ENCODE measurements at regions not wholly inside any gene's neighbourhood (a gene's known extent, or its start where the extent isn't known, plus 50 kb on each side); places are given as distances from the start of the nearest gene placed in this dataset.
"Not testable (repeated sequence)": the region's sequence is repeated elsewhere in the genome, so short reads cannot be mapped to it uniquely, and the experiment has no call there.

GRCh38 chr16:52742608-52743170, 195.7 kb upstream of the TOX3 start:
- intact Hi-C loops (cut with DNase I) = no loop called here
- ATAC-seq (no peak), DNase-seq (no peak)

GRCh38 chr16:52742052-52742451, 195.1 kb upstream of the TOX3 start:
- no peak for DNase-seq
- ATAC-seq = no peak
- intact Hi-C loops (cut with DNase I) = no loop called here

DNA sequence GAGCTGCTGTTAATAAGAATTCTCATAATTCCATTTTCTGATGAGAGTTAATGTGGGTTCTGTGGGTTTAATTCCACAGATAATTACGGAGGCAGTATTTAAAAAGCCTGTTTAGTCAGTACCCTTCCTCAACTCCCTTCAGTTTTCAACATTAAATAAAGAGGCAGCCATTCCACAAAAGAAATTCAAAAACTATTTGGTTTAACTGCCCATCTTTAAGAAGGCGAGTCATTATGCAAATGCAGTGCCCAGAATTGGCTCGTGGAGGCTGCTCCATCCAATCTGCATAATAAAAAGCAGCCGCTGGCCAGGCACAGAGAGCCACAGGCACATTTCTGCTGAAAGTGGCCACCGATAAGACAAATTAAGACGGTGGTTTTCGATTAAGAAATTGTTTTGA, 194.4 kb upstream of the TOX3 start:
- DNase-seq = no peak
- intact Hi-C loops (cut with DNase I) = no loop called here
- no peak for ATAC-seq

DNA sequence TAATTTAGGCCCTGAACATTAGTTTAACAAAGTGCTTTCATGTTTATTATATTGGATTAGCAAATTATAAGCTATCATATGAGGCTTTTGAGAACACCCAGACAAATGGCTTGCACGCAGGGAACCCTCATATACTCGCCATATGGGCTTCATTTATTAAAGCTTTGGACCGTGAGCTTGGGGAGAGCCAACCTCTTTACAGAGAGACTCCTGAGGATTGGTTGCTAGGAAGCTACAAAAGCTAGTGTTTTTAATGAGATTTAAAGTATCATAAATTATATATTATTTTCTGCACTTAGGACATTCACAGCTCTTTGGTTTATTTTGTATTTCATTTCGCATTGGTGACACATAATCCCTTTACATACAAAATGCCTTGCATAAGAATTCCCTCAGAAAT, 193.8 kb upstream of the TOX3 start:
- intact Hi-C loops (cut with DNase I) = no loop called here
- DNase-seq (no peak), ATAC-seq (no peak)

DNA sequence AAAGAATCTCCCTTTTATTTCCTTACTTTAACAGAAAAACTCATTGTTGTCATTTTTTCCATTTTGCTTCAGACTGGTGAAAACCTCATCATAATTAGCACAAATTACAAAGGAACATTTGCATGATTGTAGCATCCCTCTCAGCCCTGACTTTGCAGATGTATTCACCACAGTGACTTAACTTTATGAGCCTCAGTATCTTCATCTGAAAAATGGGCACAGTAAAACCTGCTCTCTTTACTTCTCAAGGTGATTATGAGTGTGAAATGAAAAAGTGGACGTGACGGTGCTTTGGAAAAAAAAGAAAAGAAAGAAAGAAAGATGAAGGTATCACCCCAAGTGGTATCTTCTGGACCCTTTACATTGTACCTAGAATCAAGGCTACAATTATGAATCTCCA, 193.4 kb upstream of the TOX3 start:
- ATAC-seq (no peak), DNase-seq (no peak)
- intact Hi-C loops (cut with DNase I) = no loop called here

- DNase-seq; intact Hi-C loops (cut with DNase I); ATAC-seq: not testable (repeated sequence)
Observed at GRCh38 chr16:52738992-52739391, 192.0 kb upstream of the TOX3 start.

GRCh38 chr16:52731219-52731875, 184.4 kb upstream of the TOX3 start:
- DNase-seq (no peak), ATAC-seq (no peak)
- intact Hi-C loops (cut with DNase I) = no loop called here

GRCh38 chr16:52729731-52730130, 182.8 kb upstream of the TOX3 start:
- DNase-seq (no peak), ATAC-seq (no peak)
- intact Hi-C loops (cut with DNase I) = no loop called here

DNA sequence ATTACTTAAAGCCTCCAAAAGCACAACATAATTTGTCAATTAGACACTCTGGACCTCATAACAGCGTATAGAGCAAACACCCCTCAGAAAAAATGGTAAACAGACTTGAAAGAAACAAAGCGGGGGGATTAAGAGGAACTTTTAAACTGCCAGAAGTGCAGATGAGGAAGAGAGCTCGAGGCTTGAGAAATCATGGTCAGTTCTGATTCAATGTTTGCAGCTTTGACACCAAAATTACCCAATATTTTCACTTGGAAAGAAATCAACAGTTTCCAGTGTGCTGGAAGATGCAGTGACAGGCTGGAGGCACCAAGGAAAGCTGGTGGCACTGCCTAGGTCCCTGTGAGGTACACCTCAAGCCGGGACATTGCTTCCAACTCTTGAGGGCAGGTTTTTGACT, 180.9 kb upstream of the TOX3 start:
- ATAC-seq = no peak
- intact Hi-C loops (cut with DNase I) = no loop called here
- DNase-seq = no peak

GRCh38 chr16:52727441-52727840, 180.5 kb upstream of the TOX3 start:
- intact Hi-C loops (cut with DNase I) = no loop called here
- ATAC-seq = no peak

DNA sequence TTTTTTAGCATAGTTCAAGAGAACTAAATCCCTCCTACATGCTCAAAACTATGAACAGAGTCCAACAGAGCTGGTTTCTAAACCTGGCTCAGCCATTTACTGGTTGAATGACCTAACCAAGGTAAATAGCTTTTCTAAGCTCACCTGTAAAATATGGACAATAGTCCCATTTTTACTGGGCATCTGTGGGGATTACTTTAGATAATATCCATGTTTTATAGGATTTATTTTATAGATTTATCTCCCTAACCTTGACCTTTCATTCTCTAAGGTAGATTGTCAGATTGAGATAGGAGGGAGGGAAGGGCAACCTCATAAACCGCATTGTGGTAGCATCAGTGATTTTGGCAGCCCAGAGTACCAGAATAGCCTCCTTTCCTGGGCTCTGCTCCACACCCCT, 178.5 kb upstream of the TOX3 start:
- intact Hi-C loops (cut with DNase I) = no loop called here
- ATAC-seq (no peak), DNase-seq (no peak)

More at GRCh38 chr16:52727441-52727840, 180.5 kb upstream of the TOX3 start:
- DNase-seq = no peak

- no peak for DNase-seq
- intact Hi-C loops (cut with DNase I) = no loop called here
- no peak for ATAC-seq
Observed at GRCh38 chr16:52725043-52725442, 178.1 kb upstream of the TOX3 start.

GRCh38 chr16:52721331-52721730, 174.4 kb upstream of the TOX3 start:
- ATAC-seq (no peak), DNase-seq (no peak)
- intact Hi-C loops (cut with DNase I) = no loop called here

GRCh38 chr16:52718046-52718445, 171.1 kb upstream of the TOX3 start:
- intact Hi-C loops (cut with DNase I) = no loop called here
- no peak for ATAC-seq

GRCh38 chr16:52713740-52714139, 166.8 kb upstream of the TOX3 start:
- ATAC-seq = no peak
- intact Hi-C loops (cut with DNase I) = no loop called here
- no peak for DNase-seq

More at GRCh38 chr16:52718046-52718445, 171.1 kb upstream of the TOX3 start:
- DNase-seq = no peak

GRCh38 chr16:52709306-52709705, 162.4 kb upstream of the TOX3 start:
- ATAC-seq = no peak
- no peak for DNase-seq
- intact Hi-C loops (cut with DNase I) = no loop called here

GRCh38 chr16:52708476-52708875, 161.5 kb upstream of the TOX3 start:
- intact Hi-C loops (cut with DNase I) = no loop called here

DNA sequence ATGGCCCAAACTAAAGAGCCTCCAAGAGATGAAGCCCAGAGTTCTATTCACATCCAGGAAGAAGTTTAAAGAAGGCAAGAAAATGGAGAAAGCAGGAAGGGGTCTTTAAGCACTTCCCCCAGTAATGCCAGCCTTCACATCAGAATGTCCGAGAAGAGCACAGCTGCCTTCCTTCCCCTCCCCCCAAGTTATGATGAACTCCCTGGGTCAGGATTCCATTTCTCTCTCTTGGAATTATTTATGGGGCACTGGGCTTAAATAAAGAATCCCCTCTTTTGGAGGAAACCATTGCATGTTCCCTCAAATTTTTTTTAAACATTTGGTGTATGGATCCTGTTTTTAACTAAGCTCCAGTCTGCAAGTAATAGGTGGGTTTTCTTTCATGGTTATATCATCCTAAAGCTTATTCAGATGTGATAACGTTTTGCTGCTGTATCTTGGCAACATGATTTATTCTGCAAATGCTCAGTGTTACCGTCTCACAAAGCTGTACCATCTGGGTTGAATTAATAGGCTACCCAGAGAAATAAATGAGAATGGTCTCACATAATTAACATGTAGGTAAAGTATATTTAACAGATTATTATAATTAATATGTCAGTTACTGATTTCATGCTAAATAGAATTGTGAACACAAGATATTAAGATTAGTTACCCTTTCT, 160.9 kb upstream of the TOX3 start:
- DNase-seq = no peak
- intact Hi-C loops (cut with DNase I) = no loop called here
- no peak for ATAC-seq

More at GRCh38 chr16:52708476-52708875, 161.5 kb upstream of the TOX3 start:
- DNase-seq = no peak
- ATAC-seq = no peak

- intact Hi-C loops (cut with DNase I) = no loop called here
- no peak for DNase-seq
- ATAC-seq = no peak
Observed at GRCh38 chr16:52705122-52705521, 158.2 kb upstream of the TOX3 start.

GRCh38 chr16:52697971-52698370, 151.0 kb upstream of the TOX3 start:
- intact Hi-C loops (cut with DNase I) = no loop called here
- no peak for ATAC-seq
- DNase-seq = no peak

DNA sequence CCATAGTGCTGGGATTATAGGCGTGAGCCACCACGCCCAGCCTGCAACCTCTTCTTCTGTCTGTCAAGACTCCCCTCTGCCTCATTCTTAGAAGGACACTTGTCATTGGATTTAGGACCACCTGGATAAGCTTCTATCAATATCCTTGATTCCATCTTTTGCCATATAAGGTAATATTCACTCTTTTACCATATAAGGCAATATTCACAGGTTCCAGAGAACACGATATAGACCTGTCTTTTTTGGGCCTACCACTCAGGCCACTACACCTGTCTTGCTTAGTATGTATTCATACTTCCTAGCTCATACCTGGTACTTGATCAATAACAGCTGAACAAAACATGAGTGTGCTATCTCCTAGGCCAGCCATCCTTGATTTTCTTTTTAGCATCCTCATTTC, 149.2 kb upstream of the TOX3 start:
- no peak for ATAC-seq
- DNase-seq = no peak
- intact Hi-C loops (cut with DNase I) = no loop called here

All from left cardiac atrium (tissue), 4 donors.